Upper lobe of left lung (tissue), 4 donors: ENCODE measurements at regions not wholly inside any gene's neighbourhood (a gene's known extent, or its start where the extent isn't known, plus 50 kb on each side); places are given as distances from the start of the nearest gene placed in this dataset.

Experiments
- CTCF ChIP-seq, 6 experiments: fragments of 450-650 bp in 4 of 6; fragments of 200-600 bp in 2 of 6; sonication (generic) in 2 of 6; IDR thresholded peaks; one replicate each; pipeline ENCODE4 v1.5.1; 2016 to 2019; ENCODE audit warnings: antibody characterized with exemption in 6 of 6
- EP300 ChIP-seq, 4 donors: sonication (generic); formaldehyde crosslinking; IDR thresholded peaks; one replicate each; pipeline ENCODE4 v1.5.1; 2017; ENCODE audit warnings: antibody characterized with exemption in 4 of 4, control low read depth in 2 of 4
- POLR2A ChIP-seq, 4 donors: fragments of 450-650 bp; IDR thresholded peaks; one replicate each; pipeline ENCODE4 v1.5.1; 2016 to 2017; ENCODE audit warnings: antibody characterized with exemption in 4 of 4, mild to moderate bottlenecking in 2 of 4
- POLR2AphosphoS5 ChIP-seq, 2 donors: sonication (generic); formaldehyde crosslinking; IDR thresholded peaks; one replicate each; pipeline ENCODE4 v1.5.1; 2017; ENCODE audit warnings: antibody characterized with exemption in 2 of 2

- no peak for TF ChIP-seq CTCF (IDR thresholded peaks at IDR 0.05)
- TF ChIP-seq POLR2A (IDR thresholded peaks at IDR 0.05), result no peak
- no peak for TF ChIP-seq EP300 (IDR thresholded peaks at IDR 0.05)
- TF ChIP-seq POLR2AphosphoS5 (IDR thresholded peaks at IDR 0.05), result no peak
Measured at GRCh38 chr13:73190477-73190876, 131.7 kb downstream of the KLF5 start.
